K562 (cell line): ENCODE measurements at regions not wholly inside any gene's neighbourhood (a gene's known extent, or its start where the extent isn't known, plus 50 kb on each side); places are given as distances from the start of the nearest gene placed in this dataset.

ENCODE experiments used
- ATAC-seq: fragments of 200-7000 bp; cut with Tn5 transposase; 3 replicates; pipeline ENCODE4 v1.9.1; 2020; ENCODE audit warnings: moderate library complexity
- BruUV-seq: library from RNA; stranded (reverse); fragments of 400-500 nt; replicated peaks from 2 replicates; lab custom pipeline; 2021; lab: Mats Ljungman, UMichigan
- CTCF ChIA-PET: fragments of 300-600 bp; formaldehyde crosslinking; extraction: SDS; loops from one replicate; lab custom pipeline; 2021; ENCODE audit warnings: low intra/inter-chr PET ratio; lab: Yijun Ruan, JAX
- POLR2A ChIA-PET: fragments of 300-600, 350-650 bp; sonication (Branson Sonifier 250); formaldehyde crosslinking; extraction: SDS; loops from one replicate; lab custom pipeline; 2021; ENCODE audit warnings: antibody characterized with exemption, inconsistent platforms; lab: Yijun Ruan, JAX
- DNase-seq, 4 experiments: peaks; one replicate each; pipeline versions ENCODE4 v3.0.0 to v3.0.0-alpha.2; 2011 to 2018; ENCODE audit warnings: low spot score in 3 of 4, mixed read lengths in 3 of 4; ENCODE audit errors: extremely low read depth in 1 of 4
- FAIRE-seq: peaks from 2 replicates; lab custom pipeline; 2011; peaks lifted over from hg19 to GRCh38; lab: Jason Lieb, UNC
- H2AFZ ChIP-seq: 2 replicates; pipeline ENCODE4 v1.6.0; 2011; ENCODE audit warnings: low read depth, low read length, control low read depth, inconsistent platforms
- H3K27ac ChIP-seq: fragments of 200-600 bp; 3 replicates; pipeline ENCODE4 v1.8.0; 2011; ENCODE audit warnings: low read depth, mild to moderate bottlenecking, control low read depth, inconsistent platforms, low read length, moderate library complexity, mixed read lengths; ENCODE audit errors: extremely low read depth
- H3K27me3 ChIP-seq, 2 experiments: fragments of 300-600 bp in 1 of 2; 2 replicates in 1 of 2; 3 replicates in 1 of 2; pipeline versions ENCODE4 v1.6.0 to v1.8.0; 2011; ENCODE audit warnings: inconsistent platforms in 2 of 2, low read length in 2 of 2, mild to moderate bottlenecking in 1 of 2, mixed read lengths in 1 of 2, moderate library complexity in 1 of 2; ENCODE audit not compliant: control insufficient read depth in 2 of 2, insufficient read depth in 2 of 2
- H3K36me3 ChIP-seq: fragments of 300-600 bp; 3 replicates; pipeline ENCODE4 v1.8.0; 2011; ENCODE audit warnings: mild to moderate bottlenecking, low read length, inconsistent platforms; ENCODE audit not compliant: control insufficient read depth, insufficient read depth
- H3K4me1 ChIP-seq, 2 experiments: fragments of 200-600 bp in 1 of 2; replicated peaks in 1 of 2; 2 replicates in 1 of 2; 3 replicates in 1 of 2; pipeline versions ENCODE4 v1.5.1 to v1.8.0; 2011; ENCODE audit warnings: inconsistent platforms in 2 of 2, low read length in 2 of 2, mild to moderate bottlenecking in 1 of 2, mixed read lengths in 1 of 2, moderate library complexity in 1 of 2; ENCODE audit not compliant: control insufficient read depth in 2 of 2, insufficient read depth in 2 of 2
- H3K4me2 ChIP-seq: 2 replicates; pipeline ENCODE4 v1.6.1; 2011; ENCODE audit warnings: low read length, control low read depth, inconsistent platforms, mixed read lengths; ENCODE audit not compliant: insufficient read depth
- H3K4me3 ChIP-seq: fragments of 200-600 bp; sonication (generic), shearing (Covaris generic); 2 replicates; pipeline ENCODE4 v1.5.1; 2016; ENCODE audit warnings: control low read depth, inconsistent platforms
- H3K79me2 ChIP-seq: fragments of 200-600 bp; 3 replicates; pipeline ENCODE4 v1.8.0; 2011; ENCODE audit warnings: low read length, inconsistent platforms; ENCODE audit not compliant: control insufficient read depth, insufficient read depth
- H3K9ac ChIP-seq, 2 experiments: 2 replicates each; pipeline versions ENCODE4 v1.6.0 to v1.6.1; 2011; ENCODE audit warnings: low read depth in 2 of 2, low read length in 2 of 2, control low read depth in 1 of 2, inconsistent platforms in 1 of 2, mild to moderate bottlenecking in 1 of 2, mixed read lengths in 1 of 2; ENCODE audit not compliant: insufficient read depth in 1 of 2
- H3K9me1 ChIP-seq: one replicate; pipeline ENCODE4 v1.6.0; 2011; ENCODE audit warnings: inconsistent platforms, mild to moderate bottlenecking, low read length, moderate library complexity; ENCODE audit not compliant: control insufficient read depth, insufficient read depth
- H3K9me3 ChIP-seq: replicated peaks from 2 replicates; pipeline ENCODE4 v1.5.1; 2011; ENCODE audit warnings: low read depth, low read length, inconsistent platforms; ENCODE audit not compliant: control insufficient read depth, insufficient read depth
- H4K20me1 ChIP-seq: replicated peaks from 2 replicates; pipeline ENCODE4 v1.6.1; 2011; ENCODE audit warnings: low read length, inconsistent platforms, mixed read lengths; ENCODE audit not compliant: control insufficient read depth, insufficient read depth
- ARHGAP35 ChIP-seq: fragments of 450-650 bp; IDR thresholded peaks from 2 replicates; pipeline ENCODE4 v1.6.1; 2018; ENCODE audit not compliant: partially characterized antibody
- BRD4 ChIP-seq: fragments of 200-600 bp; sonication (generic); IDR thresholded peaks from 2 replicates; pipeline ENCODE4 v1.6.1; 2017; ENCODE audit warnings: inconsistent platforms
- CCAR2 ChIP-seq: fragments of 200-400 bp; formaldehyde crosslinking; IDR thresholded peaks from 2 replicates; pipeline ENCODE4 v1.6.1; 2017; ENCODE audit warnings: mild to moderate bottlenecking, low read depth, low read length
- CCNT2 ChIP-seq: IDR thresholded peaks from 2 replicates; pipeline ENCODE4 v1.6.1; 2011; ENCODE audit warnings: borderline replicate concordance, low read depth, mild to moderate bottlenecking, moderate library complexity, mixed read lengths, low read length; ENCODE audit not compliant: insufficient read length; ENCODE audit errors: extremely low read depth
- DDX20 ChIP-seq: fragments of 450-650 bp; IDR thresholded peaks from 2 replicates; pipeline ENCODE4 v1.6.1; 2016; ENCODE audit warnings: missing genetic modification characterization, low read depth, mild to moderate bottlenecking, missing compliant biosample characterization, moderate library complexity
- EHMT2 ChIP-seq: fragments of 450-650 bp; IDR thresholded peaks from 2 replicates; pipeline ENCODE4 v1.6.1; 2018; ENCODE audit warnings: antibody characterized with exemption
- ETV6 ChIP-seq, 3 experiments: fragments of 150-350 bp in 1 of 3; sonication (generic) in 1 of 3; formaldehyde crosslinking in 1 of 3; IDR thresholded peaks; 2 replicates each; pipeline versions ENCODE4 v1.6.1 to v1.8.0; 2014 to 2022; ENCODE audit warnings: borderline replicate concordance in 2 of 3, low read depth in 2 of 3, antibody characterized with exemption in 1 of 3, low read length in 1 of 3, mild to moderate bottlenecking in 1 of 3, missing genetic modification reagents in 1 of 3
- FOXA1 ChIP-seq: fragments of 450-650 bp; IDR thresholded peaks from 2 replicates; pipeline ENCODE4 v1.6.1; 2016; ENCODE audit warnings: mild to moderate bottlenecking, borderline replicate concordance
- GTF2F1 ChIP-seq: IDR thresholded peaks from 2 replicates; pipeline ENCODE4 v1.6.1; 2011; ENCODE audit warnings: low read depth, low read length, improper control_type of control experiment
- KLF1 ChIP-seq: fragments of 450-650 bp; IDR thresholded peaks from 2 replicates; pipeline ENCODE4 v1.6.1; 2016; ENCODE audit warnings: missing genetic modification characterization, missing compliant biosample characterization
- MIER1 ChIP-seq: fragments of 450-650 bp; IDR thresholded peaks from 2 replicates; pipeline ENCODE4 v1.6.1; 2016; ENCODE audit warnings: antibody characterized with exemption, mild to moderate bottlenecking, low read depth
- NBN ChIP-seq: fragments of 450-650 bp; IDR thresholded peaks from 2 replicates; pipeline ENCODE4 v1.6.1; 2016; ENCODE audit warnings: low read depth, mild to moderate bottlenecking
- NFIC ChIP-seq: fragments of 450-650 bp; IDR thresholded peaks from 2 replicates; pipeline ENCODE4 v1.6.1; 2017; ENCODE audit warnings: mild to moderate bottlenecking, inconsistent platforms
- NFIX ChIP-seq: fragments of 250-450 bp; sonication (Bioruptor Pico); IDR thresholded peaks from 2 replicates; pipeline ENCODE4 v1.4.0; 2020; ENCODE audit warnings: low read depth, mild to moderate bottlenecking, moderate library complexity
- in situ Hi-C: fragments of 300-500 bp; cut with MboI; formaldehyde crosslinking; loops from 4 replicates; pipeline ENCODE4 v1.15.0; 2018; ENCODE audit warnings: inconsistent platforms, mixed read lengths
- intact Hi-C: fragments of 100-400 bp; cut with micrococcal nuclease; formaldehyde crosslinking; loops from 2 replicates; pipeline ENCODE4 v1.14.2; 2022
- TF ChIP-seq, protein P1 (sequence below): sonication (generic); formaldehyde crosslinking; IDR thresholded peaks from 2 replicates; pipeline ENCODE4 v1.8.0; 2022; ENCODE audit warnings: mild to moderate bottlenecking, missing genetic modification reagents
- TF ChIP-seq, protein P2 (sequence below): sonication (generic); formaldehyde crosslinking; IDR thresholded peaks from 2 replicates; pipeline ENCODE4 v1.8.0; 2022; ENCODE audit warnings: mild to moderate bottlenecking, missing genetic modification reagents

DNA sequence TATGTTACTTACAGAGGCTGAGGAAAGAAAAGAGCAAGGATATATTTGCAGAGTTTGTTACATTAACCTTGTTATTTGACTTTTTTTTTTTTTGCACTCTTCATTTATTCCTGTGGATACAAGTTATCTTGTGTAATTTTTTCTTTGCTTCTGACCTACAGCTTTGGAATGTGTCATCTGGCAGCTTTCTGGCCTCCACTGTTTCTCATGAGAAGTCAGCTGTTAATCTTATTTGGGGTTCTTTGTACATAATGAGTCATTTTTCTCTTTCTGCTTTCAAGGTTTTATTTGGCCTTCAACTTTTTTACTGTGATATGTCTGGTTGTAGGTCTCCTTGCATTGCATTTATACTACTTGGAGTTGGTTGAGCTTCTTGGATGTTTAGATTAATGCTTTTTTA is 333.4 kb downstream of the SMOC2 start:
- no peak for ATAC-seq
- Histone ChIP-seq H3K4me2 (no peak overlapping the region), H3K27ac (no peak overlapping the region), H3K79me2 (no peaks in the 10 kb centered on the region), H3K9me3 (no peaks in the 10 kb centered on the region), H4K20me1 (no peaks in the 10 kb centered on the region), H2AFZ (no peak overlapping the region), H3K27me3 (peaks cover 8 to 15% of the 10 kb centered on the region in 2 experiments; a peak in 3 of 5 replicates), H3K36me3 (no peaks in the 10 kb centered on the region), H3K4me1 (no peaks in the 10 kb centered on the region), H3K9me1 (no peaks in the 10 kb centered on the region), H3K9ac (no peak overlapping the region), H3K4me3 (no peak overlapping the region)
- POLR2A ChIA-PET, result no interaction called here
- DNase-seq, result no peak
- in situ Hi-C loops, result no loop called here
- intact Hi-C loops, result no loop called here
- no peak for FAIRE-seq
- no TSS peak for BruUV-seq
- no peak for TF ChIP-seq ARHGAP35
- TF ChIP-seq, protein P1, sequence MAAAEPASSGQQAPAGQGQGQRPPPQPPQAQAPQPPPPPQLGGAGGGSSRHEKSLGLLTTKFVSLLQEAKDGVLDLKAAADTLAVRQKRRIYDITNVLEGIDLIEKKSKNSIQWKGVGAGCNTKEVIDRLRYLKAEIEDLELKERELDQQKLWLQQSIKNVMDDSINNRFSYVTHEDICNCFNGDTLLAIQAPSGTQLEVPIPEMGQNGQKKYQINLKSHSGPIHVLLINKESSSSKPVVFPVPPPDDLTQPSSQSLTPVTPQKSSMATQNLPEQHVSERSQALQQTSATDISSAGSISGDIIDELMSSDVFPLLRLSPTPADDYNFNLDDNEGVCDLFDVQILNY (CRISPR knock-in tag), result no peak
- TF ChIP-seq CCNT2, result no peak
- TF ChIP-seq NFIX (CRISPR knock-in tag), result no peak
- no peak for TF ChIP-seq NFIC
- no peak for TF ChIP-seq FOXA1
- TF ChIP-seq NBN, result no peak
- TF ChIP-seq, protein P2, sequence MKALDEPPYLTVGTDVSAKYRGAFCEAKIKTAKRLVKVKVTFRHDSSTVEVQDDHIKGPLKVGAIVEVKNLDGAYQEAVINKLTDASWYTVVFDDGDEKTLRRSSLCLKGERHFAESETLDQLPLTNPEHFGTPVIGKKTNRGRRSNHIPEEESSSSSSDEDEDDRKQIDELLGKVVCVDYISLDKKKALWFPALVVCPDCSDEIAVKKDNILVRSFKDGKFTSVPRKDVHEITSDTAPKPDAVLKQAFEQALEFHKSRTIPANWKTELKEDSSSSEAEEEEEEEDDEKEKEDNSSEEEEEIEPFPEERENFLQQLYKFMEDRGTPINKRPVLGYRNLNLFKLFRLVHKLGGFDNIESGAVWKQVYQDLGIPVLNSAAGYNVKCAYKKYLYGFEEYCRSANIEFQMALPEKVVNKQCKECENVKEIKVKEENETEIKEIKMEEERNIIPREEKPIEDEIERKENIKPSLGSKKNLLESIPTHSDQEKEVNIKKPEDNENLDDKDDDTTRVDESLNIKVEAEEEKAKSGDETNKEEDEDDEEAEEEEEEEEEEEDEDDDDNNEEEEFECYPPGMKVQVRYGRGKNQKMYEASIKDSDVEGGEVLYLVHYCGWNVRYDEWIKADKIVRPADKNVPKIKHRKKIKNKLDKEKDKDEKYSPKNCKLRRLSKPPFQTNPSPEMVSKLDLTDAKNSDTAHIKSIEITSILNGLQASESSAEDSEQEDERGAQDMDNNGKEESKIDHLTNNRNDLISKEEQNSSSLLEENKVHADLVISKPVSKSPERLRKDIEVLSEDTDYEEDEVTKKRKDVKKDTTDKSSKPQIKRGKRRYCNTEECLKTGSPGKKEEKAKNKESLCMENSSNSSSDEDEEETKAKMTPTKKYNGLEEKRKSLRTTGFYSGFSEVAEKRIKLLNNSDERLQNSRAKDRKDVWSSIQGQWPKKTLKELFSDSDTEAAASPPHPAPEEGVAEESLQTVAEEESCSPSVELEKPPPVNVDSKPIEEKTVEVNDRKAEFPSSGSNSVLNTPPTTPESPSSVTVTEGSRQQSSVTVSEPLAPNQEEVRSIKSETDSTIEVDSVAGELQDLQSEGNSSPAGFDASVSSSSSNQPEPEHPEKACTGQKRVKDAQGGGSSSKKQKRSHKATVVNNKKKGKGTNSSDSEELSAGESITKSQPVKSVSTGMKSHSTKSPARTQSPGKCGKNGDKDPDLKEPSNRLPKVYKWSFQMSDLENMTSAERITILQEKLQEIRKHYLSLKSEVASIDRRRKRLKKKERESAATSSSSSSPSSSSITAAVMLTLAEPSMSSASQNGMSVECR, result no peak
- no peak for TF ChIP-seq GTF2F1
- no peak for TF ChIP-seq KLF1 (tag)
- TF ChIP-seq CCAR2, result no peak
- TF ChIP-seq EHMT2, result no peak
- TF ChIP-seq MIER1, result no peak
- TF ChIP-seq ETV6 (IDR thresholded peaks at IDR 0.05; ENCODE audit: borderline replicate concordance in 1 of 2, low read depth in 2 of 2, low read length in 1 of 2), result no peak
- no peak for TF ChIP-seq ETV6 (CRISPR knock-in tag; IDR thresholded peaks at IDR 0.05; ENCODE audit: borderline replicate concordance)
- no peak for TF ChIP-seq BRD4
- no peak for TF ChIP-seq DDX20 (tag)
- CTCF ChIA-PET, result no interaction called here
